T-helper 22 cell (primary cell): ENCODE measurements at regions not wholly inside any gene's neighbourhood (a gene's known extent, or its start where the extent isn't known, plus 50 kb on each side); places are given as distances from the start of the nearest gene placed in this dataset.
"Not testable (repeated sequence)": the region's sequence is repeated elsewhere in the genome, so short reads cannot be mapped to it uniquely, and the experiment has no call there.

Experiments
- DNase-seq: peaks from one replicate; pipeline ENCODE4 v3.0.0-alpha.2; 2020; ENCODE audit warnings: low read depth

GRCh38 chr10:60569681-60570080 is 180.0 kb upstream of the ANK3 start:
- DNase-seq: no peak

- no peak for DNase-seq
Measured at GRCh38 chr10:60566096-60566495, 176.4 kb upstream of the ANK3 start.

- no peak for DNase-seq
Measured at GRCh38 chr10:60565492-60565891, 175.8 kb upstream of the ANK3 start.

- DNase-seq: no peak
Measured at GRCh38 chr10:60564475-60564874, 174.8 kb upstream of the ANK3 start.

GRCh38 chr10:60560451-60560850 is 170.8 kb upstream of the ANK3 start:
- DNase-seq: no peak

GRCh38 chr10:60555700-60556099 is 166.0 kb upstream of the ANK3 start:
- no peak for DNase-seq

GRCh38 chr10:60549686-60550085 is 160.0 kb upstream of the ANK3 start:
- DNase-seq: no peak

GRCh38 chr10:60542657-60543056 is 153.0 kb upstream of the ANK3 start:
- no peak for DNase-seq

GRCh38 chr10:60541451-60541850 is 151.8 kb upstream of the ANK3 start:
- no peak for DNase-seq

- no peak for DNase-seq
Measured at GRCh38 chr10:60537697-60538096, 148.0 kb upstream of the ANK3 start.

GRCh38 chr10:60536529-60537114 is 146.9 kb upstream of the ANK3 start:
- no peak for DNase-seq

- DNase-seq: no peak
Measured at GRCh38 chr10:60535427-60535826, 145.8 kb upstream of the ANK3 start.

- no peak for DNase-seq
Measured at GRCh38 chr10:60534761-60535389, 145.2 kb upstream of the ANK3 start.

- no peak for DNase-seq
Measured at GRCh38 chr10:60532696-60533468, 143.2 kb upstream of the ANK3 start.

GRCh38 chr10:60531006-60531405 is 141.3 kb upstream of the ANK3 start:
- no peak for DNase-seq

GRCh38 chr10:60527676-60528075 is 138.0 kb upstream of the ANK3 start:
- no peak for DNase-seq

GRCh38 chr10:60525716-60526585 is 136.3 kb upstream of the ANK3 start:
- DNase-seq: no peak

- DNase-seq: no peak
Measured at GRCh38 chr10:60524541-60524940, 134.9 kb upstream of the ANK3 start.

- DNase-seq: not testable (repeated sequence)
Measured at GRCh38 chr10:60523371-60523770, 133.7 kb upstream of the ANK3 start.

GRCh38 chr10:60522617-60523016 is 132.9 kb upstream of the ANK3 start:
- DNase-seq: no peak

- no peak for DNase-seq
Measured at GRCh38 chr10:60521974-60522405, 132.3 kb upstream of the ANK3 start.

- no peak for DNase-seq
Measured at GRCh38 chr10:60518745-60519144, 129.1 kb upstream of the ANK3 start.
